HG03457 (cell line): ENCODE measurements at regions not wholly inside any gene's neighbourhood (a gene's known extent, or its start where the extent isn't known, plus 50 kb on each side); places are given as distances from the start of the nearest gene placed in this dataset.
"Not testable (repeated sequence)": the region's sequence is repeated elsewhere in the genome, so short reads cannot be mapped to it uniquely, and the experiment has no call there.

Source experiments
- ATAC-seq: cut with Tn5 transposase; IDR thresholded peaks from one replicate; pipeline ENCODE4 v1.9.1; 2021; ENCODE audit warnings: moderate number of reproducible peaks; ENCODE audit not compliant: unreplicated experiment

- no peak for ATAC-seq
Observed at GRCh38 chr6:14386263-14386662, 268.7 kb downstream of the CD83 start.

GRCh38 chr6:14386668-14387067 lies 269.1 kb downstream of the CD83 start:
- ATAC-seq, result no peak

DNA sequence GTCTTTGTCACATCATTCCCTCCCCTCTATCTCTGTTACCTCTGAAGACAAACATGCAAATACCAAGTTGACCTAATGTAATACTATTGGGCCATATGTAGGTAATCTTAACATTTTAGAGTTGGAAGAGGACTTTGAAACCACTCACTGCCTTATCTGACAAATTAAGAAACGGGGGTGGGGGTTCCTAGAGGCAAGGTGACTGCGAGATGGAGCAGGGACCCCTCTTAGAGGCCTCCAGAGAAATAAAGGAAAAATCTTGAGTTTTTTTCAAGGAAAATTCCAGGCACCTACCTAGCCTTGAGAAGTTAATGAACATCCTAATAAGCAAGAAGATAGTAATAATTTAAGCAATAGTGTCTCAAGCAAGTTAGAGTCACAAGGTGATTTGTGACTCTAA lies 270.8 kb downstream of the CD83 start:
- no peak for ATAC-seq

DNA sequence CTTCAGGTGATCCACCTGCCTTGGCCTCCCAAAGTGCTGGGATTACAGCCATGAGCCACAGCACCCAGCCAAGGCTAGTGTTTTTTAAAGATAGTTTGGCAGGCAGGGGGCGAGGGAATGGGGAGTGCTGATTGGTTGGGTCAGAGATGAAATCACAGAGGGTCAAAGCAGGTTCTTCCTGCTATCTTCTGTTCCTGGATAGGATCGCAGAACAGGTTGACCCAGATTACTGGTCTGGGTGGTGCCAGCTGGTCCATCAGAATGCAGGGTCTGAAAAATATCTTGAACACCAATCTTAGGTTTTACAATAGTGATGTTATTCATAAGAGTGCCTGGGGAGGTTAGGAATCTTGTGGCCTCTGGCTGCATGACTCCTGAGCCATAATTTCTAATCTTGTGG lies 272.2 kb downstream of the CD83 start:
- ATAC-seq, result not testable (repeated sequence)

DNA sequence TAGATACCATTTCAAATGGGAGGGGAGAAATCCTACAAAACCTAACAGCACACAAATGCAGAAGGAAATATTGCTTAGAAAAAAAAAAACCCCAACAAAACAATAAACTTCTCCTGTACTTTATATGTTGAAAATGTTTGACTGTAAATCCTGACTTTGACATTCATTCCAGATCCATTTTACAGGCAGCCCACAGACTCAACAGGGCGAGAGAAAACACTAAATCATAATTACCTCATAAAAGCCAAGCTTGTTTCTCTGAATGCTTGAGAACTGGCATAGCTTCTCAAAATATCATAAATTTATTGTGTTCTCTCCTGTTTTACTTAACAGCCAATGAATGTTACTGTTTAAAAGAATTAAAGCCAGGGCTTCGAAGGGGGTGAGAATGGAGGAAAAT lies 273.2 kb downstream of the CD83 start:
- ATAC-seq, result no peak

- no peak for ATAC-seq
Observed at GRCh38 chr6:14393910-14394309, 276.3 kb downstream of the CD83 start.

DNA sequence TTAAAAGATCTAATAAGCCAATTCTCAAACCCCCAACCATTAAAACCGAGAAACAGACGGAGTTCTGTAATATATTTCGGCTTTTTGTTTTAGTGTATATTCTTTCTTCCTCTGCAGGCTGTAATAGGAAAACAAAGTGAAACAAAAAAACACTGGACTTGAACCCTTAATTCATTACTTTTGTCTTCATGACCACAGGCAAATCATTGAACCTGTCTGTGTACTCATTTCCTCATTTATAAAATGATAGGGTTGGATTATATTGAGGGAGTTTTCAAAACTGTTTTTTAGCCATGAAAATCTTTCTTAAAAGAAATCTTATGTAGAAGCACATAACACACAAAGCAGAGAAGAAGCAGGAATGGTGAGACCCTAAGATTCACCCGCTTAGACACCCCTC lies 278.8 kb downstream of the CD83 start:
- no peak for ATAC-seq

DNA sequence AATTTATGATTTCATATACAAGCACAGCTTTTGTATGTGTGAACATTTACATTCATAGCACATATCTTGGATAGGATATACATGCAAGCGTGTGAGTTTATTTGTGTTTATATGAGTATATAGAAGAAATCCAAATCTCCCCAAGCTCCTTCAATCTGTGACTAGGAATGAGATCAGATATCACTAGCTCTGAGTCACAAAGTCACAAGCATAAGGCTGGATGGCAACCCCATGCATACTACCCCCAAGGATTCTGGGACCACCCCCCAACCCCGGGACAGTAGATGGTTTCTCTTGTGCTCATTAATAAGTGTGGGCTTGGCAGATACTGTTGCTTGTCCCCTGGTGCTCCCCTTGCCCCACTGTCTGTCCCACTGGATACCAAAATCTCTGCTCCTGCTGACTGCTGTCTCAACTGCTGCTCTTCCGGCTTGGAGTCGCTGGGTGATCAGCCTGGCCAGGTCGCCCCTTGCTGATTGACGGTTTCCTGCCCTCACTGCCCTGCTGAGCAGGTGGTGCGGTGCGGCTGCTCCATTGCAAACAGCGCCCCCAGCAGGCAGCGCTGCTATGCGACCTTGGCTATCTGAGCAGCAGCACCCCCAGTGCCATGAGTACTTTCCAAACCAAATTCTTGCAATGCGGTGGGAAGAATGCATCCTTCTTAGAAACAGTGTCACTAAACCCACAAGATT lies 279.4 kb downstream of the CD83 start:
- ATAC-seq, result no peak

GRCh38 chr6:14397518-14397901 lies 279.9 kb downstream of the CD83 start:
- ATAC-seq, result no peak

- ATAC-seq, result no peak
Observed at GRCh38 chr6:14398953-14399352, 281.4 kb downstream of the CD83 start.

DNA sequence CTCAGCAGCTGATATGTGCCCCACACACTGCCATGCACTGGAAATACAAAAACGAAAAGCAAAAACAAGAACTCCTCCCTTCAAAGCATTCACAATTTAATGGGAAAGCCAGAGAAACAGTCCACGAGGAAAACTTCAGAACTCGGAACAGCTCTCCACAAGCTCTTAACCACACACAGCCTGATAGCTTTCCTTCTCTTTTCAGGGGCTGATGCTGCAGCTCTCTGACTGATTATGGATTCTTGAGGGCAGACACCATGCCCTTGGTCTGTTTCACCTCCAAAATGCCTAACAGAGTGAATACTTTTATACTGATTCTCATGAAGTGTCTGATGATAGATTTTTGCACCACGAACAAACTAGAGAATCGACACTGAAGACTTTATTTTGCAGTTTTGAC lies 282.1 kb downstream of the CD83 start:
- ATAC-seq, result no peak

DNA sequence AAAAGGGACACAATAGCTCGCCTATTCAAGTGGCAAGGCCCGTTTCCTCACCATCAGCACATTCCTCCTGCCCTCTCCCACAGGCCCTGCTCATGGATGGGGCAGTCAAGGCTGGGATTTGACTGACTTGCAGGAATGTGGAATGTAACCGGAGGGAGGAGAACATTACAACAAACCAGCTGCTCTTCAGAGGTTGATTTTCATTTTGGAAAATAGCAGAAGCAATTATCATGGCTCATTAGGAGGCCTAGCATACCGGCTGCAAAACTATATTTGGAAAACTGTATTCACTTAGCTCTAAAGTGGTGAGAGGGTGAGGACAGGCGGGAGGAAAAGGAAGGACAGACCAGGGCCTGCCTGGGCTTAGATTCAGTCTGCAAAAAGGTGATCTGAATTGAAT lies 283.7 kb downstream of the CD83 start:
- no peak for ATAC-seq

DNA sequence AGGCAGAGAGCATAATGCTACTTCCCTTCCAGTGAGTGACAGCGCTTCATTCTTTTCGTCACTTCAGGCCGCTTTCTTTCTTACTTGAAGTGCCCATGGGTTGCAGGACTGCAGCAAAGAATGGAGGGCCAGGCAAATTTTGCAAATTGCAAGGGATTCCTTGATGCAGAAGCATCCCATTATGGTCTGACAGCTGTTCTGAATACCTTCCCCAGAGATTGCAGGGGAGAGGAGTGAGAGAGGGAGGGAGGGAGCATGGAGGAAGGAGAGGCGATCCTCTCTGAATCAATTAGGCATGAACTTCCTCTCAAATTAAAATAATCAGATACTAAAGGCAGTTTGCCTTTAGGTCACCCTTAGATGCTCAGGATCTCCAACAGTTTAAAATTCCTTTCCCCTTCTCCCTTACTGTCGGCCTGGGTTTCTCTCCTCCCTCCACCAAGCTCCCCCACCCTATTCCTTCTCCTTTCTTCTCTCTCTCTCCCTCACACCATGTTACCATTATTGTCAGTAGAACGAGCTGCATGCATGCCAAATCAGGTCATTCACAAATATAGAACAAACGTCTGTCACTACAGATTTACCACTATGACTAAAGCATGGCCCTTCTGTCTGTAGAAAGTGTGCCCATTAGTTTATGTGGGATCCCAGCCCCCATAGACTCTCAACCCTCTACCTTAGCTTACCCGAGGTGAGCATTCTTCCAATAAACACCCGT lies 289.2 kb downstream of the CD83 start:
- no peak for ATAC-seq

GRCh38 chr6:14408446-14408845 lies 290.9 kb downstream of the CD83 start:
- no peak for ATAC-seq

GRCh38 chr6:14412026-14412425 lies 294.5 kb downstream of the CD83 start:
- no peak for ATAC-seq

DNA sequence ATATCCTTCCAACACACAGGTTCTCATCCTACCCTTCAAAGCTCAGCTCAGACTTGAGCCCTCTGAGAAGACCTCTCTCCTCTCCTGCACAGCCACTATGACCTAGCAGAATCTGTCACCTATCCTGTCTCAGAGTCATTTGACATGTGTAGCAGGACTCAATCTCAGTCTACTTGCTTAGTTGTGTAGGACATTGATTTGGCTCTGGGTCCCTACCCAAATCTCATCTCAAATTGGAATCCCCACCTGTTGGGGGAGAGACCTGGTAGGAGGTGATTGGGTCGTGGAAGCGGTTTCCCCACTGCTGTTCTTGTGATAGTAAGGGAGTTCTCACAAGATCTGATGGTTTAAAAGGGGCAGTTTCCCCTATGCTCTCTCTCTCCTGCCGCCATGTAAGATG lies 297.9 kb downstream of the CD83 start:
- no peak for ATAC-seq

- no peak for ATAC-seq
Observed at GRCh38 chr6:14417377-14417776, 299.8 kb downstream of the CD83 start.

GRCh38 chr6:14419224-14419623 lies 301.7 kb downstream of the CD83 start:
- not testable (repeated sequence) for ATAC-seq

DNA sequence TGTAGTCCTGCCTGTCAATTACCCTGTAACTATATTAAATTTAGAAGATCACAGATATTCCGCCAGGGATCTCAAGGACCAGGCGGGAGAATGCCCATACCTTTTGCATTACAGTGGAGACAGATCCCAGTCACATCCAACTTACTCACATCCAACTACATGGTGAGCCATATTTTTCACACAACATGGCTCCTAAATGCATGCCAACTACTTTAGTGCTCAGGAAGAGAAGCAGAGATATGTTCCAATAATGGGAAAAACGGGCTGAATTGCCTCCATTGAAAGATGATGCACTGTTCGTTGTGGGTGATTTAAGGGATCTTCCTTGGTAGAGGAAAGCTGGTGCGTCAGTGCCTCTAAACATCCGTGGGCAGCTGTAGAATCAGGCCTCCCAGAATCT lies 304.5 kb downstream of the CD83 start:
- no peak for ATAC-seq

DNA sequence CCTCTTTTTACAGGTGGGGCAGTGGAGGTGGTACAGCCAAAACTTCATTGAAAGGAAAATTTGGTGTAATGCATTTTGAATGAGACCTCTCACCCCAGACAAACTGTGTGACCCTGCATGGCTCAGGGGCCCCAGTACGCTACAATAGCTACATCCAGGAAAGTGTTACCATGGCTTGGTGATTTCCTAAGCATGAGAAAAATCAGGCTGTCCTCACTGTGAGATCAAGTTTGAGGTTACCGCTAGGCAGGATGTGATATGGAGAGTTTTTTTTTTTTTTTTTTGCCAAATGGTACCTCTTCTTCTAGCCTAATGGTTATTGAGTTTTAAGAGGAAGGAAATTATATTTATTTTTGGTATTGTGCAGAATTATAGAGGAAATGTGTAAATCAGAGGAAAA lies 305.3 kb downstream of the CD83 start:
- no peak for ATAC-seq

DNA sequence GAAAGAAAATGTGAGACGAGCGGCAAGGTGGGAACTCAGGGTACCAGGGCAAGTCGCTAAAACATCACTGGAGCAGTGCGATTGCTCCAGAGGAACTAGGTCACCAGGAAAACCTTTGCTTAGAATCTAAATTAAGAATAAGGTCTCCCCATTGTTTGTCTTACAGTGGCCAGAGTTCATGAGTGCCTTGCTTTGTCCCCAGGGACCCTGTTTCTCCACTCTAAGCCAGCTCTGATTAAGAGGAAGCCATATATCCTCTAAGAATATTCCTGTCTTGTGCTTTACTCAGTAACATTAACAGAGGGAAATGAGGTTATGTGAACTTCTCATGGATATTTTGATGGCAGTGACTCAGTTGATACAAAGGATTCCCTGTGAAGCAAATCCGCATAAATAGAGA lies 305.8 kb downstream of the CD83 start:
- no peak for ATAC-seq

DNA sequence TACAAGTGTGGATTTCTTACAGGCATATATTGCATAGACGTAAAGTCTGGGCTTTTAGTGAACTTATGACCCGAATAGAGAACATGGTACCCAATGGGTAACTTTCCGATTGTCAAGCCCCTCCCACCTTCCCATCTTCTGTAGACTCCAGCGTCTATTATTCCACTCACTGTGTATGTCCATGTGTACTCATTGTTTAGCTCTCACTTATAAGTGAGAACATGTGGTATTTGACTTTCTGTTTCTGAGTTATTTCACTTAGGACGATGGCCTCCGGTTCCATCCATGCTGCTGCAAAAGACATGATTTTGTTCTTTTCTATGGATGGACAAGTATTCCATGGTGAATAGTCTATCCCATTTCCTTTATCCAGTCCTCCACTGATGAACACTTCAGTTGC lies 306.4 kb downstream of the CD83 start:
- no peak for ATAC-seq

GRCh38 chr6:14425805-14426204 lies 308.2 kb downstream of the CD83 start:
- ATAC-seq, result no peak
